ENCODE measurements at regions not wholly inside any gene's neighbourhood (a gene's known extent, or its start where the extent isn't known, plus 50 kb on each side); places are given as distances from the start of the nearest gene placed in this dataset.

- FAIRE-seq = no peak
- DNase-seq (ENCODE audit: low read depth) = no peak
- H3K27me3 ChIP-seq (ENCODE audit: control insufficient read depth, insufficient read depth, low read length) = no peaks in the 10 kb centered on the region
- H3K36me3 ChIP-seq (ENCODE audit: control insufficient read depth, insufficient read depth, low read length) = no peaks in the 10 kb centered on the region
- no peak overlapping the region for H3K4me3 ChIP-seq (ENCODE audit: low read depth, low read length)
- no peak for TF ChIP-seq CTCF (IDR thresholded peaks at IDR 0.05; ENCODE audit: insufficient read depth, low read length, severe bottlenecking)
These were observed 2890.6 kb downstream of the PCDH9 start for GRCh38 chr13:64339373-64340063.

- H3K4me3 ChIP-seq (ENCODE audit: low read depth, low read length) = no peak overlapping the region
- H3K27me3 ChIP-seq (ENCODE audit: control insufficient read depth, insufficient read depth, low read length) = no peaks in the 10 kb centered on the region
- H3K36me3 ChIP-seq (ENCODE audit: control insufficient read depth, insufficient read depth, low read length) = no peaks in the 10 kb centered on the region
- no peak for TF ChIP-seq CTCF (IDR thresholded peaks at IDR 0.05; ENCODE audit: insufficient read depth, low read length, severe bottlenecking)
- FAIRE-seq = no peak
- DNase-seq (ENCODE audit: low read depth) = no peak
These were observed 2891.5 kb downstream of the PCDH9 start for GRCh38 chr13:64338671-64339070.

- no peak for DNase-seq (ENCODE audit: low read depth)
These were observed 2896.2 kb downstream of the PCDH9 start for GRCh38 chr13:64333888-64334287.

GRCh38 chr13:64332048-64332447, 2898.1 kb downstream of the PCDH9 start:
- Histone ChIP-seq H3K27me3 (ENCODE audit: control insufficient read depth, insufficient read depth, low read length) (no peaks in the 10 kb centered on the region), H3K36me3 (ENCODE audit: control insufficient read depth, insufficient read depth, low read length) (no peaks in the 10 kb centered on the region), H3K4me3 (ENCODE audit: low read depth, low read length) (no peak overlapping the region)
- TF ChIP-seq CTCF (IDR thresholded peaks at IDR 0.05; ENCODE audit: insufficient read depth, low read length, severe bottlenecking) = no peak
- DNase-seq (ENCODE audit: low read depth) (no peak), FAIRE-seq (no peak)

More at GRCh38 chr13:64333888-64334287, 2896.2 kb downstream of the PCDH9 start:
- Histone ChIP-seq H3K27me3 (ENCODE audit: control insufficient read depth, insufficient read depth, low read length) (no peaks in the 10 kb centered on the region), H3K4me3 (ENCODE audit: low read depth, low read length) (no peak overlapping the region), H3K36me3 (ENCODE audit: control insufficient read depth, insufficient read depth, low read length) (no peaks in the 10 kb centered on the region)
- TF ChIP-seq CTCF (IDR thresholded peaks at IDR 0.05; ENCODE audit: insufficient read depth, low read length, severe bottlenecking) = no peak
- no peak for FAIRE-seq

GRCh38 chr13:64327505-64328194, 2902.5 kb downstream of the PCDH9 start:
- H3K27me3 ChIP-seq (ENCODE audit: control insufficient read depth, insufficient read depth, low read length) = no peaks in the 10 kb centered on the region
- no peak overlapping the region for H3K4me3 ChIP-seq (ENCODE audit: low read depth, low read length)
- H3K36me3 ChIP-seq (ENCODE audit: control insufficient read depth, insufficient read depth, low read length) = no peaks in the 10 kb centered on the region
- TF ChIP-seq CTCF (IDR thresholded peaks at IDR 0.05; ENCODE audit: insufficient read depth, low read length, severe bottlenecking) = no peak
- FAIRE-seq (no peak), DNase-seq (ENCODE audit: low read depth) (no peak)
